AG04450 (cell line): ENCODE measurements at regions not wholly inside any gene's neighbourhood (a gene's known extent, or its start where the extent isn't known, plus 50 kb on each side); places are given as distances from the start of the nearest gene placed in this dataset.

ENCODE experiments used
- CTCF ChIA-PET: fragments of 300-600, 350-600 bp; formaldehyde crosslinking; extraction: SDS; loops from one replicate; lab custom pipeline; 2022; ENCODE audit warnings: antibody characterized with exemption, inconsistent platforms; lab: Charles Lee
- POLR2A ChIA-PET: fragments of 350-600 bp; formaldehyde crosslinking; extraction: SDS; loops from one replicate; lab custom pipeline; 2021; ENCODE audit warnings: antibody characterized with exemption, inconsistent platforms; lab: Yijun Ruan, JAX
- DNase-seq: peaks from one replicate; pipeline ENCODE4 v3.0.0-alpha.2; 2011; ENCODE audit warnings: low read depth, low spot score
- H3K27ac ChIP-seq: one replicate; pipeline ENCODE4 v1.5.1; 2012; ENCODE audit warnings: low read depth, low read length, control low read depth
- H3K27me3 ChIP-seq: one replicate; pipeline ENCODE4 v1.6.0; 2012; ENCODE audit warnings: low read length; ENCODE audit not compliant: control insufficient read depth, insufficient read depth
- H3K4me3 ChIP-seq: 2 replicates; pipeline ENCODE4 v1.5.1; 2011; ENCODE audit warnings: mild to moderate bottlenecking, low read depth, low read length, control low read depth
- H3K9me3 ChIP-seq: 2 replicates; pipeline ENCODE4 v1.5.1; 2012; ENCODE audit warnings: low read length; ENCODE audit not compliant: control insufficient read depth, insufficient read depth
- CTCF ChIP-seq: IDR thresholded peaks from 2 replicates; pipeline ENCODE4 v1.5.1; 2011; ENCODE audit warnings: low read depth, low read length, control low read depth, inconsistent platforms

DNA sequence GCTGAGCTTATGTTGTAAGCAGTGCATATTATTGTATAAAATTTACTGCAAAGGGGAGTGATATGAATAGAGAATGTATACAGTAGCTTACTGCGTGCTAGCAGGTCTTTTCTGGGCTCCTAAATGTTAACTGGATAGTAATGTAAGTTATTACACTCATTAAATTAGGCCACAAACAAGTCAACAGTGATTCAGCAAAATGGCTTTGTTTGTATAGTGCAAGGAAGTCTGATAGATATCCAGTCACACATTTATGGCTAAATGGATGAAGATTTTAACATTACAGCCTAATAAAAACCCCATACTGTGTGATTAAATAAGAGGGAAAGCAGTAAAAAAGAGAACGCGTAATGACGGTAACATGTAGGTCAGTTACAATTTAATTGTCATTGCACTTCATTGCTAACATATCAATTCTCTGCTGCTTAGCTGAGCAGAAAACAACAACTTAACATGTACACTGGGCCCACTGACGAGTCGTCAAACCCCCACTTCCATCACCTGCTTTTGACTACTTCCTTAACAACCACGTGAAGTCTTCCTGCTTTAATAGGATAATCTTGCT lies 665.0 kb upstream of the FANCL start:
- Histone ChIP-seq H3K4me3 (no peak overlapping the region), H3K27ac (no peak overlapping the region), H3K9me3 (no peaks in the 10 kb centered on the region), H3K27me3 (no peaks in the 10 kb centered on the region)
- CTCF ChIA-PET, result interaction anchor here (0.6 kb wide), 1 partner anchor 74 kb away, joined by 3 read pairs; no protein-coding TSS in a partner anchor
- DNase-seq, result no peak
- no peak for TF ChIP-seq CTCF
- POLR2A ChIA-PET, result no interaction called here

DNA sequence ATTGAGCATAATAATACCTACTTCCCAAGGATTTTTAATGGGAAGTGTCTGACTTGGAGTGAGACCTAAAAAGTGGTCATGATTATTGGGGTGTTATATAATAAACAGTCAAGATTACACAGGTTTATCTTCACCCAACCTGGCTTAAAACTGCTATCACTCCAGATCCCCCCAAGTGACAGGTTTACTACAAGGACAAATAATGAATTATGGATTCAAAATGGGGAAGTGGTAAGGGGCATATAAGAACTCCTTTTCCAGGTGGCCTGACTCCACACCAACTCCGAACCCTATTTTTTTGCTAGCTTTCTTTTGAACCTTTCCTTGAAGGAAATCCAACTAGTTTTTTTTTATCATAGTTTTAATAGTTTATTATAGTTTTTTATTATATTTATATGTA lies 663.0 kb upstream of the FANCL start:
- ChIA-PET POLR2A (no interaction called here), CTCF (no interaction called here)
- H3K27me3 ChIP-seq, result no peaks in the 10 kb centered on the region
- H3K9me3 ChIP-seq, result no peaks in the 10 kb centered on the region
- no peak overlapping the region for H3K4me3 ChIP-seq
- DNase-seq, result no peak
- H3K27ac ChIP-seq, result no peak overlapping the region
- no peak for TF ChIP-seq CTCF

DNA sequence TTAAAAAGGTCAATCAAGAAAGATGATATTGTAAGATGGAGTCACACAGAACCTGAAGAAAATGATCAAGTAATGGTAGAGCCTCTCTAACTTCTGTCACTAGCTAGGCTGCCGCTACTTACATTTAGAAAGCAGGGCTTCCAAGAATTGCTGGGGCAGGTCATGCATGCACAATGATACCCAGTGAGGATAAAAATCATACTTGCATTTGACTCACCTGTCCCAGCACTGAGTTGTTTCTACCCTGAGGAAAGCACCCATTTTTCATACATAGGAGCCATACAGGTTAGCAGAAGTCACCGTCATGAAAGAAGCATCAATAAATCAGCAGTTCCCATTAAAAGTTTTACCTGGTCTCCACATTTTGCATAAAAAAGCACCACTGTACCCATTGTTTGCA lies 662.3 kb upstream of the FANCL start:
- ChIA-PET POLR2A (no interaction called here), CTCF (no interaction called here)
- no peak for TF ChIP-seq CTCF
- no peaks in the 10 kb centered on the region for H3K9me3 ChIP-seq
- H3K27me3 ChIP-seq, result no peaks in the 10 kb centered on the region
- no peak for DNase-seq
- no peak overlapping the region for H3K27ac ChIP-seq
- H3K4me3 ChIP-seq, result no peak overlapping the region

DNA sequence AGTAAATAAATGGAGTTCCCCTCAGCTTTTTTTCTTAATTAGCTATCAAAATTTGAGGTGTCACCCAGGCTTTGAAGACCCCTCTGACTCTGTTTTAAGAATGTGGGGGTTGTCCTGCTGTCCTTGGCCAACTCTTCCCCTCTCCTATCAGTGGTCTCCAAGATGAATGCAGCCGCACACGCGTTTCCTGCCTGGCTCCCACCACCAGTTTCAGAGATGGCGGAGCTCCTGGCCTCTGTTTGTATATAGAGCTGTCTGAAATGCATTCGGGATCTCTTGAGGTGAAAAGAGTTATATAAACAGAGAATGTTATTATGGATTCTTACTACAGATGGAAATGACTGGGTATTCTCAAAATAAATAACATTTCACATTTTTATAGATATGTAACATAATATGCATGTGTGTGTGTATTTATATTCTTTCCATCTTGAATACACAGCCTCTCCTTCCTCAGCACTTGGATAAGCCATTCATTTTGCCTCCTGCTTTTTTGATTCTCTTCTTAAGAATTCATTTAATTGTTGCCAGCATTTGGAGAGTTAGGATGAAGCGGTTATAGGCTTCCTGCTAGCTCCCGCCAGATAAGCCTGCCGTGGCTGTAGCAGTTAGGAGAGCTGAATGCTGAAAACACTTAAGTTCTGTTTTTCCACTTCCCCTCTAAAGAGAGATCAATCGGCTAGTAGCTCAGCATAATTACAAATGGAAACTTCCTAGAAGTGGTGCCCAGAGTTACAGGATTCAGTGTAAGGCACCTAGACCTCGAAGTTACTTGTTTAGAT lies 659.3 kb upstream of the FANCL start:
- ChIA-PET CTCF (interaction anchor here (1.4 kb wide), 1 partner anchor 125 kb away, joined by 4 read pairs; no protein-coding TSS in a partner anchor), POLR2A (no interaction called here)
- no peak overlapping the region for H3K4me3 ChIP-seq
- no peaks in the 10 kb centered on the region for H3K27me3 ChIP-seq
- DNase-seq, result no peak
- no peak for TF ChIP-seq CTCF
- H3K27ac ChIP-seq, result no peak overlapping the region
- no peaks in the 10 kb centered on the region for H3K9me3 ChIP-seq

DNA sequence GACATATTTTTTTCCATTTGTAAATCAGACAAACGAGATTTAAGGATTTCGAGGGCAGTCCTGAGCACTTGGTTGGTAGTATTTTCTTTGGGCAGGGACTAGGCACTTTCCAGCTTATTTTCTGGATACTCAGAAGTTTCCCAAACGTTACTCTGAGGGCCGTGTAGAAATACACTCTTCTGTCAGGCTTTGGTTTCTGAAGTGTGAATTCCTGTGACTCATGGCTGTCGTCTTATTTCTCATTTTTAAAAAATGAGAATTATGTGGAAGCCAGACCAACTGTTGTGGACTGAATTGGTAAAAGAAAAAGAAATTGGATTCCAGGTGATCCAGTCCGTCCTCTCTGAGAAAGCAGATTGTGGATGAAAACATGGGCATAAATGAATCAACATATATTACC lies 658.6 kb upstream of the FANCL start:
- DNase-seq, result no peak
- no peak overlapping the region for H3K4me3 ChIP-seq
- ChIA-PET CTCF (interaction anchor here (1.4 kb wide), 1 partner anchor 126 kb away, joined by 4 read pairs; no protein-coding TSS in a partner anchor), POLR2A (no interaction called here)
- no peaks in the 10 kb centered on the region for H3K9me3 ChIP-seq
- TF ChIP-seq CTCF, result no peak
- H3K27ac ChIP-seq, result no peak overlapping the region
- H3K27me3 ChIP-seq, result no peaks in the 10 kb centered on the region
